HEK293 (cell line): ENCODE measurements at regions not wholly inside any gene's neighbourhood (a gene's known extent, or its start where the extent isn't known, plus 50 kb on each side); places are given as distances from the start of the nearest gene placed in this dataset.

Experiments used
- GLI2 ChIP-seq: fragments of 450-650 bp; formaldehyde crosslinking; IDR thresholded peaks from 2 replicates; pipeline ENCODE4; 2017; ENCODE audit warnings: missing biosample characterization, missing genetic modification characterization, low read depth, borderline replicate concordance
- GLIS1 ChIP-seq: fragments of 450-650 bp; formaldehyde crosslinking; IDR thresholded peaks from 2 replicates; pipeline ENCODE4 v1.5.1; 2016; ENCODE audit warnings: missing biosample characterization, missing genetic modification characterization
- HOXA7 ChIP-seq: sonication (generic); formaldehyde crosslinking; IDR thresholded peaks from 2 replicates; pipeline ENCODE4 v1.8.1; 2022; ENCODE audit warnings: missing genetic modification reagents, borderline replicate concordance
- HOXC10 ChIP-seq: sonication (generic); formaldehyde crosslinking; IDR thresholded peaks from 2 replicates; pipeline ENCODE4 v1.8.1; 2023; ENCODE audit warnings: mild to moderate bottlenecking, missing genetic modification reagents
- MZF1 ChIP-seq: fragments of 450-650 bp; formaldehyde crosslinking; IDR thresholded peaks from 2 replicates; pipeline ENCODE4 v1.5.1; 2017; ENCODE audit warnings: missing biosample characterization, missing genetic modification characterization, borderline replicate concordance
- REST ChIP-seq: fragments of 450-650 bp; formaldehyde crosslinking; IDR thresholded peaks from 2 replicates; pipeline ENCODE4 v1.5.1; 2016; ENCODE audit warnings: missing biosample characterization, missing genetic modification characterization
- SCRT2 ChIP-seq: fragments of 450-650 bp; formaldehyde crosslinking; IDR thresholded peaks from 2 replicates; pipeline ENCODE4 v1.5.1; 2016; ENCODE audit warnings: missing biosample characterization, missing genetic modification characterization
- SP3 ChIP-seq: fragments of 450-650 bp; formaldehyde crosslinking; IDR thresholded peaks from 2 replicates; pipeline ENCODE4 v1.5.1; 2016; ENCODE audit warnings: missing biosample characterization, missing genetic modification characterization
- WT1 ChIP-seq: fragments of 450-650 bp; formaldehyde crosslinking; IDR thresholded peaks from 2 replicates; pipeline ENCODE4 v1.5.1; 2016; ENCODE audit warnings: missing biosample characterization, missing genetic modification characterization
- ZBTB8A ChIP-seq: fragments of 450-650 bp; formaldehyde crosslinking; IDR thresholded peaks from 2 replicates; pipeline ENCODE4 v1.5.1; 2016; ENCODE audit warnings: missing biosample characterization, missing genetic modification characterization
- ZFP3 ChIP-seq: fragments of 450-650 bp; formaldehyde crosslinking; IDR thresholded peaks from 2 replicates; pipeline ENCODE4 v1.5.1; 2016; ENCODE audit warnings: low read depth, missing biosample characterization, missing genetic modification characterization
- ZNF112 ChIP-seq: fragments of 450-650 bp; formaldehyde crosslinking; IDR thresholded peaks from 2 replicates; pipeline ENCODE4 v1.5.0; 2017; ENCODE audit warnings: missing biosample characterization, missing genetic modification characterization
- ZNF18 ChIP-seq: fragments of 450-650 bp; formaldehyde crosslinking; IDR thresholded peaks from 2 replicates; pipeline ENCODE4 v1.5.1; 2016; ENCODE audit warnings: missing biosample characterization, missing genetic modification characterization
- ZNF311 ChIP-seq: fragments of 450-650 bp; formaldehyde crosslinking; IDR thresholded peaks from 2 replicates; pipeline ENCODE4 v1.5.1; 2017; ENCODE audit warnings: missing biosample characterization, missing genetic modification characterization, borderline replicate concordance
- ZNF324 ChIP-seq: fragments of 450-650 bp; formaldehyde crosslinking; IDR thresholded peaks from 2 replicates; pipeline ENCODE4 v1.5.1; 2016; ENCODE audit warnings: missing biosample characterization, missing genetic modification characterization
- ZNF391 ChIP-seq: fragments of 450-650 bp; formaldehyde crosslinking; IDR thresholded peaks from 2 replicates; pipeline ENCODE4 v1.5.1; 2016; ENCODE audit warnings: low read depth, missing biosample characterization, missing genetic modification characterization, borderline replicate concordance
- ZNF426 ChIP-seq: fragments of 450-650 bp; formaldehyde crosslinking; IDR thresholded peaks from 2 replicates; pipeline ENCODE4 v1.5.1; 2017; ENCODE audit warnings: missing biosample characterization, missing genetic modification characterization, mild to moderate bottlenecking, inconsistent platforms, moderate library complexity
- ZNF488 ChIP-seq: fragments of 450-650 bp; formaldehyde crosslinking; IDR thresholded peaks from 2 replicates; pipeline ENCODE4 v1.5.1; 2016; ENCODE audit warnings: missing biosample characterization, missing genetic modification characterization
- ZNF501 ChIP-seq: fragments of 450-650 bp; formaldehyde crosslinking; IDR thresholded peaks from 2 replicates; pipeline ENCODE4 v1.5.1; 2016; ENCODE audit warnings: missing biosample characterization, missing genetic modification characterization
- ZNF510 ChIP-seq: fragments of 450-650 bp; formaldehyde crosslinking; IDR thresholded peaks from 2 replicates; pipeline ENCODE4 v1.5.1; 2018; ENCODE audit warnings: mild to moderate bottlenecking, missing genetic modification characterization, missing biosample characterization; ENCODE audit not compliant: insufficient replicate concordance
- ZNF514 ChIP-seq: fragments of 450-650 bp; formaldehyde crosslinking; IDR thresholded peaks from 2 replicates; pipeline ENCODE4 v1.5.1; 2016; ENCODE audit warnings: missing biosample characterization, missing genetic modification characterization
- ZNF530 ChIP-seq: fragments of 450-650 bp; formaldehyde crosslinking; IDR thresholded peaks from 2 replicates; pipeline ENCODE4 v1.5.1; 2016; ENCODE audit warnings: low read depth, missing biosample characterization, missing genetic modification characterization
- ZNF548 ChIP-seq: fragments of 450-650 bp; formaldehyde crosslinking; IDR thresholded peaks from 2 replicates; pipeline ENCODE4 v1.5.1; 2016; ENCODE audit warnings: missing biosample characterization, missing genetic modification characterization
- ZNF792 ChIP-seq: fragments of 450-650 bp; formaldehyde crosslinking; IDR thresholded peaks from 2 replicates; pipeline ENCODE4 v1.5.1; 2016; ENCODE audit warnings: missing biosample characterization, missing genetic modification characterization
- TF ChIP-seq, protein P1 (sequence below): fragments of 450-650 bp; IDR thresholded peaks from 2 replicates; pipeline ENCODE4 v1.5.1; 2018; ENCODE audit warnings: missing biosample characterization, missing genetic modification characterization
- TF ChIP-seq, protein P2 (sequence below): fragments of 450-650 bp; formaldehyde crosslinking; IDR thresholded peaks from 2 replicates; pipeline ENCODE4 v1.5.1; 2016; ENCODE audit warnings: missing biosample characterization, missing genetic modification characterization
- TF ChIP-seq, protein P3 (sequence below): fragments of 450-650 bp; formaldehyde crosslinking; IDR thresholded peaks from 2 replicates; pipeline ENCODE4 v1.5.1; 2017; ENCODE audit warnings: missing biosample characterization, missing genetic modification characterization

DNA sequence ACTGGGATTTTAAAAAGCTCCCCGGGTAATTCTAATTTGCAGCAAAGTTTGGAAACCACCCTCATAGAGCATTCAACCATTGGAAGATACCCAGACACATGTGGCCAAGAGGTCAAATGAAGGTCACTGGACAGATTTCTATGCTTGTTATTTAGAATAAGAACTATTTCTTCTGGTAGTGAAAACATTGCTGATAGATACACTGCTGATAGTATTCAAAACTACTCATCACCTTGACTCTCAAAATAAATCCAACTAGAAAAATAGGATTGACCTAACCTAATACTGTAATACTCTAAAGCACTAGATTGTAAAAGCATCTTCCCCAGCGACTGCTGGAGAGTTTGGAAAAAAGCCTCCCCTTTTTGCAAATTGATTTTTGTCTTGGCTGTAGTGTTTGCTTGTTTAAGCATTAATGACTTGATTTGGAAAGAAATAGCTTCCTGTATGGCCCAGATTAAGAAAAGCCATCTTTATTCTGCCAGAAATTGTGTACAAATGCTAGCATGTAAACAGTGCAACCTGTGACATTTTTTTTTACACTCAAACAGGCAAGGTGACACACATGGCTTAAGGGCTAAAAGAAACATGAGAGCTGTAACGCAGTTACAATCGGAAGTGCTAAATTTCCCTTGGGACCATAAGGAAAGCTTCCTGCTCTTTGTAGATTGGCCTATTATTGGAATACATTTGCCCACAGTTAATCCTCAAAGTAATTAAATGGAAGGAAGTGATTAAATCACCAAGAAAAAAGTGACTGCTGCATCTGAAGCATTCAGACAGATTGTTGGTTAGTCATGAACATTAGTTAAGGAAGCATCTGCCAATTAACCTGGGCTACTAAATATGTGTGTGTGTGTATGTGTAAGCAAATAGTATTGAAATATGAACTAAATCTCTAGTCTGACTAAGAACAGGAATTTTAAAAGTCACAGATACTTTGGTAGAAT, 356.5 kb upstream of the ATP2B1 start (continued):
- TF ChIP-seq ZNF488 (tag by site-specific recombination) (no peak), ZNF112 (tag by site-specific recombination) (no peak), HOXA7 (CRISPR knock-in tag) (no peak), ZNF426 (tag by site-specific recombination) (no peak), GLI2 (tag by site-specific recombination) (peak; percentile 82), GLIS1 (tag by site-specific recombination) (peak; percentile 40), ZNF324 (tag by site-specific recombination) (no peak), REST (no peak), HOXC10 (CRISPR knock-in tag) (no peak), ZNF792 (tag by site-specific recombination) (no peak), ZNF514 (tag by site-specific recombination) (no peak), ZNF18 (tag by site-specific recombination) (no peak), ZNF501 (tag by site-specific recombination) (peak; percentile 68), ZNF548 (tag by site-specific recombination) (no peak), ZFP3 (tag by site-specific recombination) (no peak), ZNF391 (tag by site-specific recombination) (peak; percentile 92), WT1 (tag by site-specific recombination) (peak; percentile 95), ZBTB8A (tag by site-specific recombination) (no peak), ZNF530 (tag by site-specific recombination) (no peak), ZNF510 (tag by site-specific recombination) (no peak), SCRT2 (tag by site-specific recombination) (peak; percentile 87), SP3 (peak; percentile 66), MZF1 (tag by site-specific recombination) (peak; percentile 74; the same call in 1 of the 2 replicates), ZNF311 (tag by site-specific recombination) (no peak)
- TF ChIP-seq, protein P1, sequence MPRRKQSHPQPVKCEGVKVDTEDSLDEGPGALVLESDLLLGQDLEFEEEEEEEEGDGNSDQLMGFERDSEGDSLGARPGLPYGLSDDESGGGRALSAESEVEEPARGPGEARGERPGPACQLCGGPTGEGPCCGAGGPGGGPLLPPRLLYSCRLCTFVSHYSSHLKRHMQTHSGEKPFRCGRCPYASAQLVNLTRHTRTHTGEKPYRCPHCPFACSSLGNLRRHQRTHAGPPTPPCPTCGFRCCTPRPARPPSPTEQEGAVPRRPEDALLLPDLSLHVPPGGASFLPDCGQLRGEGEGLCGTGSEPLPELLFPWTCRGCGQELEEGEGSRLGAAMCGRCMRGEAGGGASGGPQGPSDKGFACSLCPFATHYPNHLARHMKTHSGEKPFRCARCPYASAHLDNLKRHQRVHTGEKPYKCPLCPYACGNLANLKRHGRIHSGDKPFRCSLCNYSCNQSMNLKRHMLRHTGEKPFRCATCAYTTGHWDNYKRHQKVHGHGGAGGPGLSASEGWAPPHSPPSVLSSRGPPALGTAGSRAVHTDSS (tag by site-specific recombination): no peak
- TF ChIP-seq, protein P2, sequence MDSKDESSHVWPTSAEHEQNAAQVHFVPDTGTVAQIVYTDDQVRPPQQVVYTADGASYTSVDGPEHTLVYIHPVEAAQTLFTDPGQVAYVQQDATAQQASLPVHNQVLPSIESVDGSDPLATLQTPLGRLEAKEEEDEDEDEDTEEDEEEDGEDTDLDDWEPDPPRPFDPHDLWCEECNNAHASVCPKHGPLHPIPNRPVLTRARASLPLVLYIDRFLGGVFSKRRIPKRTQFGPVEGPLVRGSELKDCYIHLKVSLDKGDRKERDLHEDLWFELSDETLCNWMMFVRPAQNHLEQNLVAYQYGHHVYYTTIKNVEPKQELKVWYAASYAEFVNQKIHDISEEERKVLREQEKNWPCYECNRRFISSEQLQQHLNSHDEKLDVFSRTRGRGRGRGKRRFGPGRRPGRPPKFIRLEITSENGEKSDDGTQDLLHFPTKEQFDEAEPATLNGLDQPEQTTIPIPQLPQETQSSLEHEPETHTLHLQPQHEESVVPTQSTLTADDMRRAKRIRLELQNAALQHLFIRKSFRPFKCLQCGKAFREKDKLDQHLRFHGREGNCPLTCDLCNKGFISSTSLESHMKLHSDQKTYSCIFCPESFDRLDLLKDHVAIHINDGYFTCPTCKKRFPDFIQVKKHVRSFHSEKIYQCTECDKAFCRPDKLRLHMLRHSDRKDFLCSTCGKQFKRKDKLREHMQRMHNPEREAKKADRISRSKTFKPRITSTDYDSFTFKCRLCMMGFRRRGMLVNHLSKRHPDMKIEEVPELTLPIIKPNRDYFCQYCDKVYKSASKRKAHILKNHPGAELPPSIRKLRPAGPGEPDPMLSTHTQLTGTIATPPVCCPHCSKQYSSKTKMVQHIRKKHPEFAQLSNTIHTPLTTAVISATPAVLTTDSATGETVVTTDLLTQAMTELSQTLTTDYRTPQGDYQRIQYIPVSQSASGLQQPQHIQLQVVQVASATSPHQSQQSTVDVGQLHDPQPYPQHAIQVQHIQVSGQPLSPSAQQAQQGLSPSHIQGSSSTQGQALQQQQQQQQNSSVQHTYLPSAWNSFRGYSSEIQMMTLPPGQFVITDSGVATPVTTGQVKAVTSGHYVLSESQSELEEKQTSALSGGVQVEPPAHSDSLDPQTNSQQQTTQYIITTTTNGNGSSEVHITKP: 0 out of 2 replicates have a peak, but pooled peaks have one; percentile 24
- TF ChIP-seq, protein P3, sequence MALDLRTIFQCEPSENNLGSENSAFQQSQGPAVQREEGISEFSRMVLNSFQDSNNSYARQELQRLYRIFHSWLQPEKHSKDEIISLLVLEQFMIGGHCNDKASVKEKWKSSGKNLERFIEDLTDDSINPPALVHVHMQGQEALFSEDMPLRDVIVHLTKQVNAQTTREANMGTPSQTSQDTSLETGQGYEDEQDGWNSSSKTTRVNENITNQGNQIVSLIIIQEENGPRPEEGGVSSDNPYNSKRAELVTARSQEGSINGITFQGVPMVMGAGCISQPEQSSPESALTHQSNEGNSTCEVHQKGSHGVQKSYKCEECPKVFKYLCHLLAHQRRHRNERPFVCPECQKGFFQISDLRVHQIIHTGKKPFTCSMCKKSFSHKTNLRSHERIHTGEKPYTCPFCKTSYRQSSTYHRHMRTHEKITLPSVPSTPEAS (tag by site-specific recombination): no peak; the same call in 1 of the 2 replicates
